H9 (cell line): ENCODE measurements at regions not wholly inside any gene's neighbourhood (a gene's known extent, or its start where the extent isn't known, plus 50 kb on each side); places are given as distances from the start of the nearest gene placed in this dataset.
A peak's percentile ranks its signal among the peaks of the same experiment; 100 is the strongest.

Experiments
- DNase-seq: peaks from one replicate; pipeline ENCODE4 v3.0.0-alpha.2; 2017
- H2AFZ ChIP-seq: one replicate; pipeline ENCODE4 v1.6.1; 2013; ENCODE audit warnings: mild to moderate bottlenecking, low read length, control low read depth, moderate library complexity
- H2AK5ac ChIP-seq: 2 replicates; pipeline ENCODE4 v1.6.1; 2013; ENCODE audit warnings: low read length, control low read depth, mixed read lengths; ENCODE audit not compliant: insufficient read length
- H2BK120ac ChIP-seq: one replicate; pipeline ENCODE4 v1.6.1; 2013; ENCODE audit warnings: low read depth, mild to moderate bottlenecking, low read length, control low read depth, inconsistent platforms; ENCODE audit not compliant: poor library complexity, severe bottlenecking
- H2BK12ac ChIP-seq: 2 replicates; pipeline ENCODE4 v1.6.1; 2013; ENCODE audit warnings: low read length, control low read depth, mixed read lengths, low read depth; ENCODE audit not compliant: insufficient read length
- H2BK15ac ChIP-seq: 2 replicates; pipeline ENCODE4 v1.6.1; 2013; ENCODE audit warnings: low read depth, low read length, control low read depth
- H2BK20ac ChIP-seq: one replicate; pipeline ENCODE4 v1.6.1; 2013; ENCODE audit warnings: low read depth, mild to moderate bottlenecking, low read length, control low read depth, inconsistent platforms; ENCODE audit not compliant: poor library complexity, severe bottlenecking
- H2BK5ac ChIP-seq: 2 replicates; pipeline ENCODE4 v1.6.1; 2013; ENCODE audit warnings: low read length, control low read depth, mixed read lengths; ENCODE audit not compliant: insufficient read length
- H3K14ac ChIP-seq: 2 replicates; pipeline ENCODE4 v1.6.1; 2013; ENCODE audit warnings: low read length, control low read depth; ENCODE audit not compliant: insufficient read depth
- H3K18ac ChIP-seq: 2 replicates; pipeline ENCODE4 v1.6.1; 2013; ENCODE audit warnings: low read depth, mild to moderate bottlenecking, mixed read lengths, low read length, control low read depth; ENCODE audit not compliant: insufficient read length
- H3K23ac ChIP-seq: 2 replicates; pipeline ENCODE4 v1.6.1; 2013; ENCODE audit warnings: low read length, control low read depth, mixed read lengths, low read depth; ENCODE audit not compliant: insufficient read length
- H3K23me2 ChIP-seq: 2 replicates; pipeline ENCODE4 v1.6.1; 2013; ENCODE audit warnings: low read depth, mild to moderate bottlenecking, mixed read lengths, low read length, control low read depth; ENCODE audit not compliant: insufficient read length, poor library complexity, severe bottlenecking
- H3K27ac ChIP-seq: 2 replicates; pipeline ENCODE4 v1.5.1; 2013; ENCODE audit warnings: low read length, control low read depth, mixed read lengths, low read depth; ENCODE audit not compliant: insufficient read length
- H3K27me3 ChIP-seq: 2 replicates; pipeline ENCODE4 v1.6.1; 2013; ENCODE audit warnings: low read length, control low read depth, inconsistent platforms; ENCODE audit not compliant: insufficient read depth
- H3K4ac ChIP-seq: 2 replicates; pipeline ENCODE4 v1.6.1; 2013; ENCODE audit warnings: low read depth, mild to moderate bottlenecking, control low read depth, inconsistent platforms, low read length, moderate library complexity
- H3K4me1 ChIP-seq: 2 replicates; pipeline ENCODE4 v1.6.1; 2013; ENCODE audit warnings: low read length, control low read depth, inconsistent platforms; ENCODE audit not compliant: insufficient read depth
- H3K4me2 ChIP-seq: 2 replicates; pipeline ENCODE4 v1.6.1; 2013; ENCODE audit warnings: low read length, control low read depth, mixed read lengths; ENCODE audit not compliant: insufficient read length, insufficient read depth
- H3K56ac ChIP-seq: 2 replicates; pipeline ENCODE4 v1.6.1; 2013; ENCODE audit warnings: low read depth, mild to moderate bottlenecking, mixed read lengths, low read length, control low read depth; ENCODE audit not compliant: insufficient read length
- H3K79me1 ChIP-seq: 2 replicates; pipeline ENCODE4 v1.6.1; 2013; ENCODE audit warnings: low read depth, mild to moderate bottlenecking, moderate library complexity, low read length, control low read depth, inconsistent platforms; ENCODE audit not compliant: insufficient read depth, poor library complexity, severe bottlenecking
- H3K79me2 ChIP-seq: 2 replicates; pipeline ENCODE4 v1.6.1; 2013; ENCODE audit warnings: low read length, control low read depth, inconsistent platforms; ENCODE audit not compliant: insufficient read depth
- H3K9ac ChIP-seq: 2 replicates; pipeline ENCODE4 v1.6.1; 2013; ENCODE audit warnings: low read length, control low read depth, mixed read lengths; ENCODE audit not compliant: insufficient read length; ENCODE audit errors: extremely low read depth
- H3K9me3 ChIP-seq: one replicate; pipeline ENCODE4 v1.6.1; 2013; ENCODE audit warnings: low read depth, low read length, inconsistent platforms; ENCODE audit not compliant: control insufficient read depth
- H3T11ph ChIP-seq: one replicate; pipeline ENCODE4 v1.6.1; 2013; ENCODE audit warnings: mild to moderate bottlenecking, low read length, control low read depth, inconsistent platforms
- H4K20me1 ChIP-seq: one replicate; pipeline ENCODE4 v1.6.1; 2013; ENCODE audit not compliant: control insufficient read depth, insufficient read length, insufficient read depth
- H4K5ac ChIP-seq: 2 replicates; pipeline ENCODE4 v1.6.1; 2013; ENCODE audit warnings: low read depth, mild to moderate bottlenecking, mixed read lengths, low read length, control low read depth; ENCODE audit not compliant: insufficient read length
- H4K8ac ChIP-seq: replicated peaks from 2 replicates; pipeline ENCODE4 v1.6.1; 2013; ENCODE audit warnings: low read length, control low read depth, mixed read lengths, low read depth; ENCODE audit not compliant: insufficient read length
- H4K91ac ChIP-seq: 2 replicates; pipeline ENCODE4 v1.6.1; 2013; ENCODE audit warnings: low read depth, mild to moderate bottlenecking, moderate library complexity, mixed read lengths, low read length, control low read depth; ENCODE audit not compliant: insufficient read length
- H3K27ac Mint-ChIP-seq, 3 experiments: 2 replicates in 2 of 3; 3 replicates in 1 of 3; pipeline ENCODE4 v1.8.0; 2020 to 2021; ENCODE audit warnings: mixed read lengths in 3 of 3, mild to moderate bottlenecking in 1 of 3, moderate library complexity in 1 of 3
- H3K27me3 Mint-ChIP-seq: 2 replicates; pipeline ENCODE4 v1.8.0; 2021; ENCODE audit warnings: low read depth, mild to moderate bottlenecking, moderate library complexity, mixed read lengths
- H3K36me3 Mint-ChIP-seq, 3 experiments: 2 replicates in 2 of 3; 3 replicates in 1 of 3; pipeline ENCODE4 v1.8.0; 2020 to 2021; ENCODE audit warnings: low read depth in 3 of 3, mixed read lengths in 3 of 3; ENCODE audit not compliant: insufficient read depth in 1 of 3
- H3K4me1 Mint-ChIP-seq, 2 experiments: 2 replicates each; pipeline ENCODE4 v1.8.0; 2020; ENCODE audit warnings: mixed read lengths in 2 of 2
- H3K4me3 Mint-ChIP-seq, 2 experiments: 2 replicates in 1 of 2; 3 replicates in 1 of 2; pipeline ENCODE4 v1.8.0; 2020 to 2021; ENCODE audit warnings: mild to moderate bottlenecking in 2 of 2, mixed read lengths in 2 of 2, moderate library complexity in 1 of 2
- H3K9me3 Mint-ChIP-seq, 2 experiments: 2 replicates in 1 of 2; 3 replicates in 1 of 2; pipeline ENCODE4 v1.8.0; 2020; ENCODE audit warnings: mild to moderate bottlenecking in 2 of 2, mixed read lengths in 2 of 2, moderate library complexity in 1 of 2
- WGBS: extraction: QIAGEN DNeasy Blood & Tissue Kit; methylation state at CpG from one replicate; pipeline ENCODE4 v1.1.7; 2013; ENCODE audit warnings: missing lambda C conversion rate, low lambda C conversion rate, mixed read lengths; ENCODE audit not compliant: insufficient read length; ENCODE audit errors: extremely low coverage; 5-methylcytosine and 5-hydroxymethylcytosine counted together
- TF ChIP-seq, protein P1 (sequence below): fragments of 200-600 bp; sonication (generic); conservative IDR thresholded peaks from 3 replicates; pipeline ENCODE4 v1.8.0; 2021; ENCODE audit warnings: antibody characterized with exemption, mild to moderate bottlenecking

DNA sequence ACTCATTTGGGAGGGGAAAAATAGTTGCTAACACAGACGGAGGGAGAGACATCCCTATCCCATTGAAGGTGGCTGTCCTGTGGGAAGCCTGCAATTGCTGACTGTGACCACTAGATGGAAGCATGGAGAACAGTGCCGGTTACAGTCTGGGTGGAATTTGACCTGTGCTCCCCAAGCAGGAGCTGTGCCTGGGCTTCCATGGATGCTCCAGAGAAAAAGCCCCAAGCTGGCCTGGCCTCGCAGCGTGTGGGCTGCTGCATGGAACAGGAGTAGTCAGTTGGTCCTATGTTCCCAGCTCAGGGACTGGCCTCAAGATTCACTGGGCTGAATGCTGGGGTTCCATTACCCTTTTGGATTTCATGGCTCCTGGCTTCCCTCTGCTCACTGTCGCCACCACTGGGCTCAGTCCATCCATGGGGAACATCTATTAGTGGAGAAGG is 116.3 kb upstream of the CHD6 start:
- H3K36me3 Mint-ChIP-seq: no peaks in the 10 kb centered on the region
- WGBS: no CpG with 5 or more reads among the region's 5 CpGs
- H3K4ac ChIP-seq: no peak overlapping the region
- H4K20me1 ChIP-seq: no peaks in the 10 kb centered on the region
- H3K79me1 ChIP-seq: no peaks in the 10 kb centered on the region
- H3K27ac ChIP-seq: no peak overlapping the region
- no peak overlapping the region for H3K18ac ChIP-seq
- no peak overlapping the region for H2BK12ac ChIP-seq
- no peak overlapping the region for H4K5ac ChIP-seq
- no peak overlapping the region for H2AK5ac ChIP-seq
- no peaks in the 10 kb centered on the region for H3K23me2 ChIP-seq
- no peak overlapping the region for H3K14ac ChIP-seq
- H3K4me3 Mint-ChIP-seq: no peak overlapping the region
- peak; percentile 78 for DNase-seq
- H2BK5ac ChIP-seq: no peak overlapping the region
- H3K4me1 Mint-ChIP-seq: peaks cover 7 to 8% of the 10 kb centered on the region in 2 experiments
- H3K27me3 ChIP-seq: no peaks in the 10 kb centered on the region
- H3K9me3 Mint-ChIP-seq: peaks cover 4 to 5% of the 10 kb centered on the region in 2 experiments; a peak in 4 of 5 replicates
- H3K4me1 ChIP-seq: no peaks in the 10 kb centered on the region; the same call in 1 of the 2 replicates
- TF ChIP-seq, protein P1, sequence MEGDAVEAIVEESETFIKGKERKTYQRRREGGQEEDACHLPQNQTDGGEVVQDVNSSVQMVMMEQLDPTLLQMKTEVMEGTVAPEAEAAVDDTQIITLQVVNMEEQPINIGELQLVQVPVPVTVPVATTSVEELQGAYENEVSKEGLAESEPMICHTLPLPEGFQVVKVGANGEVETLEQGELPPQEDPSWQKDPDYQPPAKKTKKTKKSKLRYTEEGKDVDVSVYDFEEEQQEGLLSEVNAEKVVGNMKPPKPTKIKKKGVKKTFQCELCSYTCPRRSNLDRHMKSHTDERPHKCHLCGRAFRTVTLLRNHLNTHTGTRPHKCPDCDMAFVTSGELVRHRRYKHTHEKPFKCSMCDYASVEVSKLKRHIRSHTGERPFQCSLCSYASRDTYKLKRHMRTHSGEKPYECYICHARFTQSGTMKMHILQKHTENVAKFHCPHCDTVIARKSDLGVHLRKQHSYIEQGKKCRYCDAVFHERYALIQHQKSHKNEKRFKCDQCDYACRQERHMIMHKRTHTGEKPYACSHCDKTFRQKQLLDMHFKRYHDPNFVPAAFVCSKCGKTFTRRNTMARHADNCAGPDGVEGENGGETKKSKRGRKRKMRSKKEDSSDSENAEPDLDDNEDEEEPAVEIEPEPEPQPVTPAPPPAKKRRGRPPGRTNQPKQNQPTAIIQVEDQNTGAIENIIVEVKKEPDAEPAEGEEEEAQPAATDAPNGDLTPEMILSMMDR: peak; percentile 94
- no peaks in the 10 kb centered on the region for H3K79me2 ChIP-seq
- H2BK15ac ChIP-seq: no peak overlapping the region
- H4K8ac ChIP-seq: no peak overlapping the region
- no peak overlapping the region for H4K91ac ChIP-seq
- H3K27ac Mint-ChIP-seq: no peak overlapping the region
- no peak overlapping the region for H3K4me2 ChIP-seq
- no peak overlapping the region for H3T11ph ChIP-seq
- no peak overlapping the region for H3K56ac ChIP-seq
- H3K27me3 Mint-ChIP-seq: no peaks in the 10 kb centered on the region; the same call in 1 of the 2 replicates
- H3K23ac ChIP-seq: no peak overlapping the region
- H3K9ac ChIP-seq: no peak overlapping the region
- H2BK20ac ChIP-seq: no peak overlapping the region
- H2BK120ac ChIP-seq: no peak overlapping the region
- H2AFZ ChIP-seq: no peak overlapping the region
- H3K9me3 ChIP-seq: no peaks in the 10 kb centered on the region
